ENCODE measurements at regions not wholly inside any gene's neighbourhood (a gene's known extent, or its start where the extent isn't known, plus 50 kb on each side); places are given as distances from the start of the nearest gene placed in this dataset.

- TF ChIP-seq CTCF (IDR thresholded peaks at IDR 0.05) (no peak), POLR2A (IDR thresholded peaks at IDR 0.05) (no peak)
These were observed 506.7 kb downstream of the POM121L12 start for GRCh38 chr7:53542157-53542556.
